ENCODE measurements at regions not wholly inside any gene's neighbourhood (a gene's known extent, or its start where the extent isn't known, plus 50 kb on each side); places are given as distances from the start of the nearest gene placed in this dataset.

DNA sequence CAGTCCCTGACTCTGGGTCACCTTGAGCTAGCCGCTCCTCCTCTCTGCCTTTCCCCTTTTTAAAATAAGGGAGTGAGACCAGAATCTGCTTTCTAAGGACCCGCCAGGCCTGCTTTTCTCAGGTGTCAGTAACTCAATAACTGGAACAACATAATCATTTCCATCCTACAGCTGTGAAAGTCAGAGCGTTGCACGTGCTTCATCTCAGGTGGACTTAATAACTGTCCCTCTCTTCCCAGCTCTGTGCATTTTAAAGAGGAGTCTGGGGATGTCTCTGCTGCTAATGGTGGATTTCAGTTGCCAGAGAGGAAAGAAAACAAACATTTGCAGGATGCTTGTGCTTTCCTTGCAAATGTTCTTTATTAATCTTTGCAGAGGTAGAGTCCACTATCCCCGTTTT, 93.7 kb downstream of the PCDH1 start:
- TF ChIP-seq, protein P1, sequence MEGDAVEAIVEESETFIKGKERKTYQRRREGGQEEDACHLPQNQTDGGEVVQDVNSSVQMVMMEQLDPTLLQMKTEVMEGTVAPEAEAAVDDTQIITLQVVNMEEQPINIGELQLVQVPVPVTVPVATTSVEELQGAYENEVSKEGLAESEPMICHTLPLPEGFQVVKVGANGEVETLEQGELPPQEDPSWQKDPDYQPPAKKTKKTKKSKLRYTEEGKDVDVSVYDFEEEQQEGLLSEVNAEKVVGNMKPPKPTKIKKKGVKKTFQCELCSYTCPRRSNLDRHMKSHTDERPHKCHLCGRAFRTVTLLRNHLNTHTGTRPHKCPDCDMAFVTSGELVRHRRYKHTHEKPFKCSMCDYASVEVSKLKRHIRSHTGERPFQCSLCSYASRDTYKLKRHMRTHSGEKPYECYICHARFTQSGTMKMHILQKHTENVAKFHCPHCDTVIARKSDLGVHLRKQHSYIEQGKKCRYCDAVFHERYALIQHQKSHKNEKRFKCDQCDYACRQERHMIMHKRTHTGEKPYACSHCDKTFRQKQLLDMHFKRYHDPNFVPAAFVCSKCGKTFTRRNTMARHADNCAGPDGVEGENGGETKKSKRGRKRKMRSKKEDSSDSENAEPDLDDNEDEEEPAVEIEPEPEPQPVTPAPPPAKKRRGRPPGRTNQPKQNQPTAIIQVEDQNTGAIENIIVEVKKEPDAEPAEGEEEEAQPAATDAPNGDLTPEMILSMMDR (conservative IDR thresholded peaks at IDR 0.05 in 1 of 2, IDR thresholded peaks at IDR 0.05 in 1 of 2; ENCODE audit: extremely low read depth in 1 of 2, insufficient read depth in 1 of 2, low read depth in 1 of 2, low read length in 2 of 2), result no peak
- TF ChIP-seq EZH2 (IDR thresholded peaks at IDR 0.05; ENCODE audit: borderline replicate concordance, low read length), result no peak

All from mammary epithelial cell (primary cell).